ENCODE measurements at regions not wholly inside any gene's neighbourhood (a gene's known extent, or its start where the extent isn't known, plus 50 kb on each side); places are given as distances from the start of the nearest gene placed in this dataset.

GRCh38 chr4:14871676-14872430, 130.4 kb upstream of the CPEB2 start:
- H3K36me3 ChIP-seq (replicated peaks in 1 of 2) = no peaks in the 10 kb centered on the region
- peaks cover 0 to under 1% of the 10 kb centered on the region in 2 donors for H3K4me1 ChIP-seq (replicated peaks in 1 of 2)
- intact Hi-C loops (cut with DNase I) = no loop called here
- H3K9me3 ChIP-seq (replicated peaks in 1 of 3) = no peaks in the 10 kb centered on the region
- no peaks in the 10 kb centered on the region for H3K27me3 ChIP-seq
- no peak for TF ChIP-seq POLR2A (IDR thresholded peaks at IDR 0.05)
- TF ChIP-seq, protein P1, sequence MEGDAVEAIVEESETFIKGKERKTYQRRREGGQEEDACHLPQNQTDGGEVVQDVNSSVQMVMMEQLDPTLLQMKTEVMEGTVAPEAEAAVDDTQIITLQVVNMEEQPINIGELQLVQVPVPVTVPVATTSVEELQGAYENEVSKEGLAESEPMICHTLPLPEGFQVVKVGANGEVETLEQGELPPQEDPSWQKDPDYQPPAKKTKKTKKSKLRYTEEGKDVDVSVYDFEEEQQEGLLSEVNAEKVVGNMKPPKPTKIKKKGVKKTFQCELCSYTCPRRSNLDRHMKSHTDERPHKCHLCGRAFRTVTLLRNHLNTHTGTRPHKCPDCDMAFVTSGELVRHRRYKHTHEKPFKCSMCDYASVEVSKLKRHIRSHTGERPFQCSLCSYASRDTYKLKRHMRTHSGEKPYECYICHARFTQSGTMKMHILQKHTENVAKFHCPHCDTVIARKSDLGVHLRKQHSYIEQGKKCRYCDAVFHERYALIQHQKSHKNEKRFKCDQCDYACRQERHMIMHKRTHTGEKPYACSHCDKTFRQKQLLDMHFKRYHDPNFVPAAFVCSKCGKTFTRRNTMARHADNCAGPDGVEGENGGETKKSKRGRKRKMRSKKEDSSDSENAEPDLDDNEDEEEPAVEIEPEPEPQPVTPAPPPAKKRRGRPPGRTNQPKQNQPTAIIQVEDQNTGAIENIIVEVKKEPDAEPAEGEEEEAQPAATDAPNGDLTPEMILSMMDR (IDR thresholded peaks at IDR 0.05) = peak in 3 of 6 experiments; percentile 4 to 41 (median 35)
- no peak overlapping the region for H3K27ac ChIP-seq
- 64 to 73% (median 70%) methylated on average over 5 to 6 of the region's 6 CpGs for WGBS, 4 donors
- DNase-seq = peak in 5 of 7 donors; percentile 16 to 59 (median 40)
- no peak overlapping the region for H3K4me3 ChIP-seq

DNA sequence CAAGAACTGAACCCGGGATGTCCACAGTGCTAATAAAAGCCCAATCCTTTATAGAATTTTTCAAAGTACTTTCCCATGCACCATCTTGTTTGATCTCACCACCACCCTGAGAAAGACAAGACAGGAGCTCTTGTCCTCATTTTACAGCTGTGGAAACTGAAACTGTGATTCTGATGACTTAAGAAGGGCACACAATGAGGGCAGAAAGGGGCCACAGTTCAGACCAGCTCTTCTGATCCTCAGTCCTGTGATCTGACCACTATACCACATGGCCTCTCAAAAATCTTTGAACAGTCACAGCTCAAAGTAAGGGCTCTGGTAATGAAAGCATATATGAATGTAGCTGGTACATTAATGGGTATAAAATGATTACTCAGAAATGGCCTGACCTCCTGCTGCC, 127.3 kb upstream of the CPEB2 start:
- TF ChIP-seq, protein P1 (IDR thresholded peaks at IDR 0.05) = no peak
- TF ChIP-seq POLR2A (IDR thresholded peaks at IDR 0.05) = no peak
- Histone ChIP-seq H3K27me3 (no peaks in the 10 kb centered on the region), H3K27ac (no peak overlapping the region), H3K4me3 (no peak overlapping the region), H3K9me3 (replicated peaks in 1 of 3) (no peaks in the 10 kb centered on the region), H3K36me3 (replicated peaks in 1 of 2) (no peaks in the 10 kb centered on the region), H3K4me1 (replicated peaks in 1 of 2) (peaks cover 0 to 4% of the 10 kb centered on the region in 2 donors)
- DNase-seq = no peak
- intact Hi-C loops (cut with DNase I) = no loop called here
- WGBS, 4 donors = 74 to 96% (median 92%) methylated on average over 1 of the region's 1 CpG

- DNase-seq = peak in 5 of 7 donors; percentile 24 to 64 (median 27)
- peak overlapping the region in 2 of 5 donors; percentile 14 to 29 for H3K27ac ChIP-seq
- intact Hi-C loops (cut with DNase I) = no loop called here
- no peaks in the 10 kb centered on the region for H3K9me3 ChIP-seq (replicated peaks in 1 of 3)
- H3K36me3 ChIP-seq (replicated peaks in 1 of 2) = no peaks in the 10 kb centered on the region
- 50 to 65% (median 59%) methylated on average over 6 of the region's 6 CpGs for whole genome bisulfite sequencing, 4 donors
- H3K4me3 ChIP-seq = no peak overlapping the region
- peaks cover 0 to 4% of the 10 kb centered on the region in 2 donors for H3K4me1 ChIP-seq (replicated peaks in 1 of 2)
- H3K27me3 ChIP-seq = no peaks in the 10 kb centered on the region
- TF ChIP-seq, protein P1 (IDR thresholded peaks at IDR 0.05) = no peak
- no peak for TF ChIP-seq POLR2A (IDR thresholded peaks at IDR 0.05)
Measured at GRCh38 chr4:14877246-14878225, 124.7 kb upstream of the CPEB2 start.

DNA sequence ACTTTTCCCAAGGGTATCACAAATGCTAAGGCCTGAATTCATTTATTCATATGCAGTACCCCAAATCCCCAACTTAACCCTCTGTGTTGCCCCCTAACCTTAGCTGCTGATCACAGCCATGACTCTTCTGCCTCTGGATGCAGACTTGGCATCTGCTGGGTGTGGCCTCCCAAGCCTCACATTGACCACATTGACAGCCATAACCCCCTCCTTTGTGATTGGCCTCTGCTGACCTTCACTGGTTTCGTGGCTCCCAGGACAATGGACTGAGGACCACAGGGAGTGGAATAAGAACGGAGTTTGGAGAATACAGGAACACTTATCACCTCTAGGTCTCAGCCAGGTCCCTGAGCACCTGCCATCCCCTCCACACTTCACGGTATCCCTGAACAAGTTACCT, 123.6 kb upstream of the CPEB2 start:
- H3K27ac ChIP-seq = no peak overlapping the region
- TF ChIP-seq POLR2A (IDR thresholded peaks at IDR 0.05) = no peak
- TF ChIP-seq, protein P1 (IDR thresholded peaks at IDR 0.05) = no peak
- DNase-seq = no peak
- peaks cover 0 to 4% of the 10 kb centered on the region in 2 donors for H3K4me1 ChIP-seq (replicated peaks in 1 of 2)
- intact Hi-C loops (cut with DNase I) = no loop called here
- no peaks in the 10 kb centered on the region for H3K9me3 ChIP-seq (replicated peaks in 1 of 3)
- no peaks in the 10 kb centered on the region for H3K27me3 ChIP-seq
- WGBS, 4 donors = 93 to 97% (median 95%) methylated on average over 3 of the region's 3 CpGs
- no peak overlapping the region for H3K4me3 ChIP-seq
- H3K36me3 ChIP-seq (replicated peaks in 1 of 2) = no peaks in the 10 kb centered on the region

All from adrenal gland (tissue), 9 donors.